GM12874 (cell line): ENCODE measurements at regions not wholly inside any gene's neighbourhood (a gene's known extent, or its start where the extent isn't known, plus 50 kb on each side); places are given as distances from the start of the nearest gene placed in this dataset.

Source experiments
- TF ChIP-seq, protein P1 (sequence below): IDR thresholded peaks from 2 replicates; pipeline ENCODE4 v1.5.1; 2011; ENCODE audit warnings: low read depth, mild to moderate bottlenecking, control low read depth, low read length, moderate library complexity; ENCODE audit not compliant: insufficient read depth

DNA sequence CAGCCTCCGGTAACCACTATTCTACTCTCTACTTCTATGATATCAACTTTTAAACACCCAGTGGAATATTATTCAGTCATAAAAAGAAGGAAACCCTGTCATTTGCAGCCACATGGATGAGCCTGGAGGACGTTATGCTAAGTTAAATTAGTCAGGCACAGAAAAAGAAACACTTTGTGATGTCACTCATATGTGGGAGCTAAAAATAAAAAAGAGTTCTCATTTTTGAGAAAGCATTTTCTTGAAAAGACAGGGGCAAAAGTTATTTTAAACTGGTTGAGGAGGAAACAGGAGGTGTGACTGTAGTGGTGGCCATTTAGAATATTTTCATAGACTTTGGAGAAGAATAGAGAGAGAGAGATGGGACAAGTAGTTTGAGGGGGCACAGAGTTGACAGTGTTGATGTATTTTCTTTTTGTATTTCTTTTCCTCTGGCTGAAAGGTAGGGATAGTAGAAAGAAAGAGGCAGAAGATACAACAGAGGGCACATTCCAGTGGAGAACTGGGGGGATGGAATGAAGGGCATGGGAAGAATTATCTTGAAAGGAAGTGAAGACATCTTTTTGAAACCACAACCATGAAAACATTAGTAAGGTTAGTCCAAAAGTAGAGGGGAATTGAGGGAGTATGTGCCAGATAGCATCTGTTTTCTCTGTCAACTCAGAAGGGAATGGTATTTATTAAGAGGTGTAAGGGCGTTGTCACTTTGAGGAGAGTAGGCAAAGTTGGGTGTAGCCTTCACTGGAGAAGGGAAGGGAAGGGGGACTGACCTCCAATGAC is 181.3 kb upstream of the GMDS start:
- TF ChIP-seq, protein P1, sequence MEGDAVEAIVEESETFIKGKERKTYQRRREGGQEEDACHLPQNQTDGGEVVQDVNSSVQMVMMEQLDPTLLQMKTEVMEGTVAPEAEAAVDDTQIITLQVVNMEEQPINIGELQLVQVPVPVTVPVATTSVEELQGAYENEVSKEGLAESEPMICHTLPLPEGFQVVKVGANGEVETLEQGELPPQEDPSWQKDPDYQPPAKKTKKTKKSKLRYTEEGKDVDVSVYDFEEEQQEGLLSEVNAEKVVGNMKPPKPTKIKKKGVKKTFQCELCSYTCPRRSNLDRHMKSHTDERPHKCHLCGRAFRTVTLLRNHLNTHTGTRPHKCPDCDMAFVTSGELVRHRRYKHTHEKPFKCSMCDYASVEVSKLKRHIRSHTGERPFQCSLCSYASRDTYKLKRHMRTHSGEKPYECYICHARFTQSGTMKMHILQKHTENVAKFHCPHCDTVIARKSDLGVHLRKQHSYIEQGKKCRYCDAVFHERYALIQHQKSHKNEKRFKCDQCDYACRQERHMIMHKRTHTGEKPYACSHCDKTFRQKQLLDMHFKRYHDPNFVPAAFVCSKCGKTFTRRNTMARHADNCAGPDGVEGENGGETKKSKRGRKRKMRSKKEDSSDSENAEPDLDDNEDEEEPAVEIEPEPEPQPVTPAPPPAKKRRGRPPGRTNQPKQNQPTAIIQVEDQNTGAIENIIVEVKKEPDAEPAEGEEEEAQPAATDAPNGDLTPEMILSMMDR: no peak

- TF ChIP-seq, protein P1: no peak
Observed at GRCh38 chr6:2416128-2416712, 170.8 kb upstream of the GMDS start.

GRCh38 chr6:2414885-2415547 is 169.6 kb upstream of the GMDS start:
- TF ChIP-seq, protein P1: no peak

GRCh38 chr6:2412731-2413130 is 167.3 kb upstream of the GMDS start:
- TF ChIP-seq, protein P1: no peak

- TF ChIP-seq, protein P1: no peak
Observed at GRCh38 chr6:2410656-2411380, 165.4 kb upstream of the GMDS start.

DNA sequence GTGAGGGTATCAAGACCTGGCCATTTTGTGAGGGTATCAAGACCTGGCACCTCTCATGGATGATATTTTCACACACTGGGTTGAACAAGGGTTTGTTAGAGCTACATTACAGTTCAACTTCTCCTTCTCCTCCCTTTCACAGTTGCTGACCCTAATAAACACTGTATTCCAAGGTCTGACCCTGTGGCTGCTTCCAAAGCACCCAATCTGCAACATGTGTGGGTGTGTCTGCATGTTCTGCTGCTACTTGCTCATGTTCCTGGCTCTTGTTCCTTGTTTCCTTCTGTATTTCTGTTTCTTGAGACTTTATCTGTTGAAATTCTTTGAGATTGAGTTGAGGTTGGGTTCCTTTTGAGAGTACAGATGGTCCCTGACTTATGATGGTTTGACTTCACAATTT is 162.1 kb upstream of the GMDS start:
- TF ChIP-seq, protein P1: no peak
